ENCODE measurements at regions not wholly inside any gene's neighbourhood (a gene's known extent, or its start where the extent isn't known, plus 50 kb on each side); places are given as distances from the start of the nearest gene placed in this dataset.

DNA sequence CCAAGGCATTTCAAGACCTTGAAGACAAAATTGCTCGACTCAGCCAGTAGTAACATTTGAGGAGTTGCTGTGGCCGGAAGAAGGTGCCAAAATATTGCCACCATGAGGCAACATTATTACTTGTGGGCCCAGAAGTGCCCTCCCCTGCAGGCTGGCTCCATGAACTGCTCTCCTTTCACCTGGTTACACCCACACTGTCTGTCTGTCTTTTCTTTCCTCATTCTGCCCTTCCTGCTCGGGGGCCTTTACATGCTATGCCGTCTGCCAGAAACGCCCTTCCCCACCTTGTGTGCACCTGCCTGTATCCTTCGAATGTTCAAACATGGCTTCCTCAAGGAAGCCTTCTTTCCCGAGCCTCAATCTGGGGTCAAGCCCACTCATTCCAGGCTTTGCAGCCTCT is 224.2 kb upstream of the DIO3 start:
- no peak for DNase-seq

DNA sequence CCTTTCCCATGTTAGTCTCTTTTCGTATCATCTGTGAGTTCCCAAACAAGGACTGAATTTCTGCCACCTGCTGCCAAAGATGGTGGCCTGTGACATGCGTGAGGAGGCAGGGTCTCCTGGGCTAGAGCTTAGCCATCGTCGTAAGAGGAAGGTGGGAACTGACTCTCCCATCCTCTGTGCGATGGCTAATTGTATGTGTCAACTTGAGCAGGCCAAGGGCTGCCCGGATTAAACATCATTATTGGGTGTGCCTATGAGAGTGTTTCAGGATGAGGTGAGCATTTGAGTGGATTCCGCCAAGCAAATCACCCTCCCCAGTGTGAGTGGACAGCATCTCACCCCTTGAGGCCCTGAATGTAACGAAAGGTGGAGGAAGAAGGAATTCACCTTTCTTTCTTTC is 220.7 kb upstream of the DIO3 start:
- DNase-seq, result no peak

DNA sequence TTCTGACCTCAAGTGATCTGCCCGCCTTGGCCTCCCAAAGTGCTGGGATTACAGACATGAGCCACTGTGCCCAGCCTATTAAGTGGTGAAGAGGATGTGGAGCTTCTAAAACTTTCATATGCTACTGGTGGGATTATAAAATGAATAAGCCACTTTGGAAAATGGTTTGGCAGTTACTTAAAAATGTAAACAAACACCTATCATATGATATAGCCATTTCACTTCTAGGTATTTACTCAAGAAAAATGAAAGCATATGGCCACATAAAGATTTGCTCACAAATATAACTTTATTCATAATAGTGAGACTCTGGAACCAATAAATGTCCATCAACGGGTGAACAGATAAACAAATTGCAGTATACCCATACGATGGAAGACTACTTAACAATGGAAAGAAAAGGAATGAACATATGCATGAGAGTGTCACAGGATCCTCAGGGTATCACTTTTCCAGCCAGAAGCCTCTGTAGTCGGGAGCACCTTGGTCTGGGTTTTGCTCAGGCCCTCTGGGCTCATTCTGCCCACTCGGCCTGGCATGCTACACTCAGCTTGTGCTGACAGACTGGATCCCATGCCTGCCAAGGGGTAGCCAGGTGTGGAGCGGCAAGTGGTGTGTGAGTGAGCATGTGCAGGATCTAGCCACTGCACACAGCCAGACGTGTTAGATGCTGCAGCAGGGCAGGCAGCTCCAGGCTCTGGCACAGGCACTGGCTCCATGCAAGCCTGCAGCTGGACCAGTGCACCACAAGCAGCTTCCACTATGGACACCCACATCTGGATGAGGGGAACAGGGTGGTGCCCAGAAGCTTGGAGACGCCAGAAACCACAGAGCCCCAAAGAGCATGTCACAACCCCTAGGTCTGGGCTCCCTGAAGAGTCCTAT is 213.2 kb upstream of the DIO3 start:
- DNase-seq, result no peak

DNA sequence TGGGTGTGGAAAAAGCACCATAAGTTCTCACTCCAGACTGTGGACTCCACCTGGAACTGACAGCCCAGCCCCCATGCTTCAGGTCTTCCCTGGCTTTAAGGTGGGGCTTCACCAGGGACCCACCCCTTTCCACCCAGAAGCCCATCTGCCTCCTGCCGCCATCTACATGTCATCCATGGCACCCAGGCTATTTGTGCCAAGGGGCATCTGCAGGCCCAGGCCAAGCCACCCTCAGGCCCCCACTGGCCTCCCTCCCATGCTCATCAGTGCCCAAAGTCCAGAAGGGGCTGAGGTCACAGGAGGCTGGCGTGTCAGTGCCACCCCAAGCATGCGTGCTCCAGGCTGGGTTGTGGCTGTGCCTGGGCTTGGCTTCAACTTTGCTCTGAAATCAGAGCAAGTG is 212.2 kb upstream of the DIO3 start:
- no peak for DNase-seq

DNA sequence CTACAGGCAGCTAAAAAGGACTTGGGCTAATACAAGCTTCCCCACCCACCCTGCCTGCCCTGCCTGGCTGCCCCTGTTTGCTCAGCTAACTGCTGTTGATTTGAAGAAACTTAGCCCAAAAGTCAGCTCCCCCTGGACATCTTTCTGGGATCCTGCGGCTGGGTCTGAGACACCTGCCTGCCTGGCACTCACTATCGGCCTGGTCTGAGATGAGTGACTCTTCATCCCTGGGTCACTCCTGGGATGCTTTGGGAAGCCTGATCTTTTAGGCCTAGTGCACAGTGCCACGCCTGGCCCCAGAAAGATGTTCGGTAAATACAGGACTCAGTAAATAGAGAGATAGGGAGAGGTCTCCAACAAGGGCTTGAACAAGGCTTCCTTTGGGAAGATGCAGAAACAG is 211.3 kb upstream of the DIO3 start:
- no peak for DNase-seq

DNA sequence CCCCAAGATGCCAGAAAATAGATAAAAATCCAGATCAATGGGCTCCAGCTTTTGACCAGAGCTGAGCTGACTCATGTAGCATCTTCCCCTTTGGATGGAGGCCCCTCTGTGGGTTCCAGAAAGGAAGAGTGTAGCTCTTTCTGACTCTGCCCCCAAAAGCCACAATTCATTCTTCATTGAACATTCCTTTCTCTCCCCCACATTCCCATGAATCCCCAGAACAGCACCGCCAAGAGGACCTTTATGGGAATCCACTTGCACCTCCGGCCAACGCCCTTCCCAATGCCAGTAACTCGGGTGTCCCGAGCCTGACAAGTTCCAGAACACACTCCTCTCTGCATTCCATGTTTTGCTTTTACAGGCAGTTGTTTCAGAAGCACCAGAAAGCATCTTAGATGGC is 210.6 kb upstream of the DIO3 start:
- no peak for DNase-seq

DNA sequence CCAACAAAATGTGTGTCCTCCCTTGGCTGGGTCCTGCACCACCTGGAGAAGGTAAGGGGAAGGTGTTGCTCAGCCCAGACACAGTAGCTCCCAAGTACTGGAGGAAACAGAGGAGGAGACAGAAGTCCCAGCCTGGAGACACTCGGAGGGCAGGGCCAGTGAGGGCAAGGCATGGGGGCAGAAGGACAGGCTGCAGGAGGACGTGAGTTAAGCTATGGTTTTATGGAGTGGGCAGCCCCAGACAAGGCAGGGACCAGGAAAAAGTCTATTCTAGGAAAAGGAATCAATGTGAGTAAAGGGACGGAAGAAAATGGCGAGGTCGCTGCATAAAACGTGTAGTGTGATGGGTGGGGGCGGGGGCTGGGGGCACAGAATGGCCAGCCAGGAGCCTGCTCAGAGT is 210.1 kb upstream of the DIO3 start:
- DNase-seq, result no peak

DNA sequence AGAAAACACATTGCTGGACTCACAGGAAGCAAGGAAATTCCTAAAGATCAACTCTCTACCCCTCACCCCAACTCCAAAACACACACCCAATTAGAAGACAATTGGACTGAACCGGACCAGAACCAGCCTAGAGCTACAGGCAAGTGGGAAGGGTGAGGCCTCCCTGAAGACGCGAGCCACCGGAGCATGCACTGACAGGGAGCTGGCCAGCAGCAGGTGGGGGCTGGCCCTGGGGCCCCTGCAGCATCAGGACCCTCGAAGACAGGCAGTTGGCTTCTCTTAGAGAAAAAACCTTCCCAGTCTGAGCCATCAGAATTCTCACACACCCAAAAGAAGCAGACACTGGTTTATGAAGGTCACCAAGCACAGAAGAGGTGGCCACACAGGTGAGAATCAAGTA is 209.5 kb upstream of the DIO3 start:
- DNase-seq, result no peak

DNA sequence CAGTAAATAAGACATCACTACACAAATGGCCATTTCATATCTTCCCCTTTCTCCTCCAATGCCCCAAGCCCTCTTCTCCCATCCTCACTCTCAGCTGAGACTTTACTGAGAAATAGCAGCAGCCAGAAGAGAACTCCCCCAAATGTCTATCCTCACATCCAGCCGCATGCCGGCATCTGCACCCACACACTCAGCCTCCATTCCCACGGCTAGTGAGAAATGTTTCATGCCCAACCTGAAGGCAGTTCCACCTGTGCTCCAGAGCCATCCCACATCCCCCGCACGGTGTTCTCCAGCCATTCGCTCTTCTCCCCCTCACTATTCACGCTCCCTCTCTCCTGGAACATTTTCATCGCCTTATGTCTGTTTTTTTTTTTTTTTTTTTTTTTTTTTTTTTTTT is 208.7 kb upstream of the DIO3 start:
- no peak for DNase-seq

DNA sequence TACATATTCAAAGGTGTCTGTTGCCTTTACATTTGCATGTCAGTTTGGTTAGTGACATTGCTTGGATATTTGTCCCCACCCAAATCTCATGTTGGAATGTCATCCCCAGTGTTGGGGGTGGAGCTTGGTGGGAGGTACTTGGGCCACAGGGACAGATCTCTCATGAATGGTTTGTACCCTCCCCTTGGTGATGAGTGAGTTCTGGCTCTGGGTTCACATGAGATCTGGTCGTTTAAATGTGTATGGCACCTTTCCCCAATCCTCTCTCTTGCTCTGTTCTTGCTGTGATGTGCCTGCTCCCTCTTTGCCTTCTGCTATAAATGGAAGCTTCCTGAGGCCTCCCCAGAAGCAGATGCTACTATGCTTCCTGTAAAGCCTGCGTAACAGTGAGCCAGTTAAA is 207.9 kb upstream of the DIO3 start:
- no peak for DNase-seq

DNA sequence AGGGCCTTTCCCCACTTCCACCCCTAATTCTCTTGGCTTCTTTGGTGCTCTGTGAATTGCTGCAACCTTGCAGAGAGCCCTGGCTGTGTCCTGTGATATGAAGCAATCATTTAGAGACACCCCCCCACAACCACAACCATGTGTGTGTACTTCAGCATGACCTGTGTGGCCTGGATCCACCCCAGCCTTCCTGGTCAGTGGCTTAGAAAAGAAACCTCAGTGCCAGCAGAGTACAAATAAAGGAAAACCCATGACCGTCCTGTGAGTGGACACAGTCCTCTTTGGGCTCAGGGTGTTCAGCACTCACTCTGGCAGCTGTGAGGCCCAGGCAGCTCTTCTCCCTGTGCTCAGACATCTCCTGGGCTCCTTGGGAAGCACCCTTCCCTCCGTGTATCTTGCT is 206.6 kb upstream of the DIO3 start:
- no peak for DNase-seq

DNA sequence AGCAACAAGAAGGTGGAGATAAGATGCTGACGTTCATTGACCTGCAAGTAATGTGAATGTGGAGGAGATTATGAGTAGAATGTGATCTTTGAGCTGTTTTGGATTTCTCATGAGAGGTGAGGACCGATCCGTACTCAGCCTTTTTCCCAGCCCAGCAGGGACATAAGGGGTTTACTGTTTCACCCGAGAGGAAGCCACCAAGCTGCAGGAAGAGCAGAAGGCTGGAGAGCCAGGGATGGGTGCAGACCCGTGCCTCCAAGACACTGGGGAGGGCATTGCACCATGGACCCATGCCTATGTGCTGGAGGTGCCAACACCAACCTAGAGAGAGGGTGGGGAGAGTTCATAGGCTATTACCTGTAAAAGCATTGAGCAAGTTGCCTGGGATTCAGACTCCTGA is 206.0 kb upstream of the DIO3 start:
- no peak for DNase-seq

DNA sequence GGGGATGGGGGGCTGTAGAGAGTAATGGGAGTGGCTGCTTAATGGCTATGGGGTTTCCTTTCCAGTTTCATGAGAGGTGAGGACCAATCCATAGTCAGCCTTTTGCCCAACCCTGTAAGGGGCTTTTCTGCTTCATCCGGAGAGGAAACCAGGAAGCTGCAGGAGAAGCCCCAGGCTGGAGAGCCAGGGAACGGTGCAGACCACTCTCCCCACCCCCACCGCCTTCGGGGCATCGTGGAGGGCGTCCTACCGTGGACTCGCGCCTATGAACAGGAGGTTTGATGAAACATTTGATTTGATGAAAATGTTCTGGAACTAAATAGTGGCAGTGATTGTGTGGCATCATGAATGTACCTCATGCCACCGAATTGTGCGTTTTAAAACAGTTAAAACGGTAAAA is 204.3 kb upstream of the DIO3 start:
- DNase-seq, result no peak

DNA sequence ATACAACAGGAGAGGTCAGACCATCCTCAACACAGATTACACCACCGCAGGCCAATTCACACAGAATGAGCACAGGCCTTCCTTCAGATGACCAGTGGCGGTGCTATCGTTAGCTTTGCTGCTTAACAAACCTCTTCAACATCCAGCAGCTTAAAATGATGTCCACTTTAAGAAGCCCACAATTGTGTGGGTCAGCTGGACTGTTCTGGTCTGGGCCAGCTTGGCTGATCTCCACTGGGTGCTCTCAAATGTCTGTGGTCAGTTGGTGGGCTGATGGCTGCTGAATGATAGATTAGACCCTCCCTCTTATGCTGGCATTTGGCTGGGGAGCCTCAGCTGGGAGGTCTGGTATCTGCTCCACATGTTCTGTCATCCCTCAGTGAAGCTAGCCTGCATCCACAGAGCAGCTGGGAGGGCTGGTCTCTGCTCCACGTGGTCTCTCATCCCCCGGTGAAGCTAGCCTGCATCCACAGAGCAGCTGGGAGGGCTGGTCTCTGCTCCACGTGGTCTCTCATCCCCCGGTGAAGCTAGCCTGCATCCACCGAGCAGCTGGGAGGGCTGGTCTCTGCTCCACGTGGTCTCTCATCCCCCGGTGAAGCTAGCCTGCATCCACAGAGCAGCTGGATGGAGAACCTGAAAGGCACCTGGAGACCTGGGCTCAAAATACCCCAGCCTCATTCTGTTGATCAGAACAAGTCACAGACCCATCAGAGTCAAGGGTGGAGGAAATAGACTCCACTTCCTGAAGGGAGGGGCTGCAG is 203.6 kb upstream of the DIO3 start:
- DNase-seq, result no peak

DNA sequence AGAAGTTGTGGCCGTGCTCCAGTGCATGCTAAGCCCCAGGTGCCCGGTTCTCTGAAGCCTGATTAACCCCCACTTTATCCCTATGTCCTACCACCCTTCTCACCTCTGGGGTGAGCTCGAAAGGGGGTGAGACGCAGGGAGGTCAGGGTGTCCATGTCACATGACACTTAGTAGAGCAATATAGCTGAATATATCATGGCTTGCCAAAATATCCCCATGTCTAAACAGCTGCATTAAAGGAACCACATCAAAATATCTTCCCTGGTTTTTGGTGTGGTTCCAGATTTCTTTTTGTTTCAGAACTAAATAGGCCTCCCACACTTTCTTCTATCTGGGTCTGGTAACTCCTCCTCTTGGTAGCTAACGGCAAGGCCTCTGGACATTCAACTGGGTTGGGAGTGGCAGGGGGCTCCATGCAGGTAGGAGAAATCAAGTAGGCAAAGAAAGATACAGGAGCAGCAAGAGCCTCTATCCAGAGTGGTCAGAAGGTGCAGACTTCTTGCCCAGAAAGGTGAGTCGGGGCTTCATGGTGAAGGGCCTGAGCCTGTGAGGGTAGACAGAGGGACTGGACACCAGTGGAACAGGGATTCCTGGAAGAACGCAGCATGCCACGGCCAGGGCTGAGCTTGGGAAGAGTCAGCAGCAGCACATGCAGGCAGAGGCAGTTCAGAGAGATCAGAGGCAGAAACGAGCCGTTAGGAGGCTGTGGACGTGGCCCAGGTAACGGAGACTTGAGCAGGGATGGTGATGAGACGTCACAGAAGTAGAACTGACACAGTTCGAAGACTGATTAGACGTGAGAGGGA is 202.8 kb upstream of the DIO3 start:
- DNase-seq, result no peak

DNA sequence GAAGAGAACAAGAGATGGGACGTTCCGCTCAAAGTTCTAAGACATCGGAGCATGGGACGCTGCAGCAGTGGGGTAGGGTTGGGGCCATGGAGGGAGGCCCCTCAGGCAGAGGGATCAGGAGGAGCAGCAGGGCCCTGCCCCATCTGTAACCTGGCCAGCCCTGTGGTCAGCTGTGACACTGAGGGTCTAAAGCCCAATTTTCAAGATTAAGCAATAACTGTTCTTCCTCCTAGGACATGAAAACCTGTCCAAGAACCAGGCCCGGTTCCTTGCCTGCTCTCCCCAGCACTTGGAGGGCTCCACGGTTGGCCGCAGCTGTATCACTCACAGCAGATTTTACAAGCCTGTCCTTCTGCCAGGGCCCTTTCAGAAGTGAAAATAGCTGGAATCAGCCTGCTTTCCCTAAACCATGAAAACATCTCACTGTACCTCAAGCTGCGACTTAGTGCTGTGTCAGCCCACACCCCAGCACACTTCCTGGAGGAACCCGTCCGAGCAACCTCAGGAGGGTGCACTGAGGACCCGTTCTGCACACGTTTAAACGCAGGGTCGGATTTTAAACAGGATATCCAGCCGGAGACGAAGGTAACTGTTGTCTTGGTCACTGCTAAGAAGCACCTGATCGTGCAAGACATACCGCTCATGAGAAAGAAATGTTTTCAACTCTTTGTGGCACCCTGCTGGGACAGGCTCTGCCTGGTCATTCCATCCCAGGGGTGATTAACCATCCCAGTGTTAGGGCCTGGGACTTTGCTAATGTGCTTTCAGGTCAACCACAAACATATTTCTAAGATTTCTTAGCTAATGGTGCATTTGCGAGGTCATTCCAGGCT is 201.9 kb upstream of the DIO3 start:
- DNase-seq, result no peak

DNA sequence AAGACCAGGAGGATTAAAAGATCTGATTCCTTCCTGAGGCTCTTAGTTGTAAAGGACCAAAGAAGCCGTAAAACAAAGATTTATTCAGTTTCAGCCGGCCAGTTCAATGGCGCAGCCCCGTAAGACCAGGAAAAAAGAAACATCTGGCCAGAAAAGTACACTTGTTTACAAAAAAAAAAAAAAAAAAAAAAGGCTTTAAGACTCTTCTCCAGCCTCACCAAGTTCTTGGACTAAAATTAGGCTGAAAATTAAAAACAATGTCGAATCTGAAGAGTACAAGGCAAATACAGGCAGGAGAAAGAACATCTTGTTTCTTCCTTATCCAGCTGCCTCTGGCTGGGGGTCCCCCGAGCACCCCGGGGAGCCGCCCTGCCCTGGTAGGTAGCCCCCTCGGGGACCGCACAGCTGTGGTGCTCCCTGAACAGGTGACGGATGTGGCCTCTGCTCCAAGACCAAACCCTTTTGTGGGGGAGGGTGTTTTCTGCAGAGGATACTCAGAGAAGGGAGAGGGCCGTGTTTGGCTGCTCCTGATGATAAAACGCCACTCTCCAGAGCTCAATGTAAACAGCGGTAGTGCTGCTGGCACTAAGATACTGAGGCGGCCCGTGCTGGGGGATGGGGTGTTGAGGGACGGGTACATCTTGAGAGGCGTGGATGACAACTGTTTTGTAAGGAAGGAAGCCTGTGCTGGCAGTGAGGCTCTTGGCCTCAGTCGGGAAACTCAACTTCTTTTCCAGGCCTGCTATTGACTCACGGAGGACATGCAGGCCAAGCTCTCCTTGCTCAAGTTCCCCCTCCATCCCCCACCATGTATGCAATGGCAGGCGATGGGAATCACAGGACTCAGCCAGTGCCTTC is 201.0 kb upstream of the DIO3 start:
- no peak for DNase-seq

DNA sequence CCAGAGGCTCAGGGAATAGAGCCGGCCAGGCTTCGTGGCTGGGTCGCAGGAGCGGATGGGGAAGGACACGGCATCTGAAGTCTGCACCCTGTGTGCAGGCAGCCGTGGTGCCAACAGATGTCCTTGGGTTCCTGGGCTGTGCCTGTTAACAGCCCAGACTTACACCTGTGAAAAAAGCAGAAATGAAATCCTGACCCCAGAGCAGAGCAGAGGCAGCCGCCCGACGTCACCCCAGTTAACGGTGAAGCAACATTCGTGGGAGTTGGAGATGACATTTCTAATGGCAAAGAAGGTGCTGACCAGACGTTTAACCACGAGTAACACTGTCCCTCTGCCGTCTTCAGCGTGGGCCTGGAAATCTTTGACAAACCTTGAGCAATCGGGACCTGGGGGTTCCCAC is 200.3 kb upstream of the DIO3 start:
- no peak for DNase-seq

DNA sequence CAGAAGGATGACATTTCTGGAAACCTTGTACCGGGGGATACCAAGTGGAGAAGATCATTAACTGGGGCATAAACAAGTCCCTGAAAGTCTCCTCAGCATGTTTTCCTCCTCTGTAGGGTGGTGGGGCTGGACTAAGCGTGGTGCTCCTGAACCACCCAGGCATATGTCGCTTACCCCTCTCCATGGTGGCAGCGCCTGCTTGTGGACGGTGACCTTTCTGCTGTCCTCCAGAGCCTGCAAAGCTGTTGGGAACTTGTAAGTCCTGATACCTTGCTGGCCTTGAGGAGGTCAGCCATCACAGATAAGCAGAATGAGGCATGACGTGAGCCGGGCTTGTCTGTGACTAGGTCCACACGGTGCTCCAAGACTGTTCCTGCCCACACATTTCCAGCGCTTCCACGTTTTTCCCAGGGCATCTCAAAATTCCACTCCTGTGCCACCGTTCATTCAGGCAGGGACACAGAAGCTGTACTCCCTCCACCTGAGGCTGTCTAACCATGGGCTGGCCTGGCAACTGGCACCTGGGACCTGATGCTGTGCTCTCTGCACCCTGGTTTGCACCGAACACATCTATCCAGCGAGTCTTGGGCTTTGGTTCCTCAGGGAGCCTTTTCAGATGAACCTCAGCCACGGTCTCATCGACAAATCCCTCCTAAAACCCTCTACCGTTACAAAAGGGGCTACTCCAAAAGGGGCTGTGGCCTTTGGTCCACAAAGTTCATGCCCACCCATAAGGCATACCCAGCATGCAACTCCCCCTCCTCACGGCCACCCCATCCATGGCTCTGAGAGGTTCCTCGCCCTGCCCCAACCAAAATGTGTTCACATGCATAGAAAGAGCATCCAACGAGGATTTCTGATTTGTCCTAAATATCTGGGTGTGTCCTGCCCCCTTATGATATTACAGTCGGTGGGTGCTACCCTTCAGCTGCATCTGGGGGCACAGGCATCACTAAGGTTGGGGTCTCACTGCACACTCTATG is 199.6 kb upstream of the DIO3 start:
- DNase-seq, result no peak

DNA sequence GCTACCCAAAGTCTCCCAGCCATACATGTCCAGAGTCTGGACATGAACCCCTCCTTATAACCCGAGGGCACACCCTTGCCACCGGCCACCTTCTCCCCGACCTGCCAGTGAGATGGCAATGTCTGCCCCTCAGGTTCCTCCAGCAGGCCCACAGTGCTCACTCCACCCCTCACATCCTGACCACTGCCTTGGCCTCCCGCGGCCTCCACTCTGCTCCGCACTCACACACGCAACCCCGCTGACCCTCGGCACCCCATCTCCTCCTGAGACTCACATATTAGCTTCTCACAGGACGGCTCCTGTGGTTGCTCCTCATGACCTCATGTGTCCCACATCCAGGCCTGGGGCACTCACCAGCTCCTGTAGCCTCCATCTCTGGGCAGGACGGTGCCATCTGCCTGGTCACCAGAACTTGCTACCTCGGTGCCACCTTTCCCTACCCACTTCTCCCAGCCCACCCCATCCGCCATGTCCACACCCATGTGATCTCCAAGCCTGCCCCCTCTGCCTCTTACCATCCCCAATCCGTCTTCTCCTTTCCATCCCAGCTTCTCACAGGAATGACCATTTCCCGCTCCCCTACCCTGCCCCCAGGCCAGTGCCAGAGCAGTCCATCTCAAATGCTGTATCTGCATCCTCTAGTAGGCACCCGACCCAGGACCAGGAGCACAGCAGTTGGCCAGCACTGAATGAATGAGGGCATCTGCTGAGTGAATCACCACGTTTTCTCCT is 198.6 kb upstream of the DIO3 start:
- no peak for DNase-seq
